NCI-H1930 (cell line): ENCODE measurements at regions not wholly inside any gene's neighbourhood (a gene's known extent, or its start where the extent isn't known, plus 50 kb on each side); places are given as distances from the start of the nearest gene placed in this dataset.
"Not testable (repeated sequence)": the region's sequence is repeated elsewhere in the genome, so short reads cannot be mapped to it uniquely, and the experiment has no call there.

ENCODE experiments used
- DNase-seq, 2 experiments: peaks; one replicate each; lab custom pipeline; 2025; lab: John Stamatoyannopoulos, UW

GRCh38 chr10:33602278-33602677, 267.8 kb upstream of the NRP1 start:
- no peak for DNase-seq

DNA sequence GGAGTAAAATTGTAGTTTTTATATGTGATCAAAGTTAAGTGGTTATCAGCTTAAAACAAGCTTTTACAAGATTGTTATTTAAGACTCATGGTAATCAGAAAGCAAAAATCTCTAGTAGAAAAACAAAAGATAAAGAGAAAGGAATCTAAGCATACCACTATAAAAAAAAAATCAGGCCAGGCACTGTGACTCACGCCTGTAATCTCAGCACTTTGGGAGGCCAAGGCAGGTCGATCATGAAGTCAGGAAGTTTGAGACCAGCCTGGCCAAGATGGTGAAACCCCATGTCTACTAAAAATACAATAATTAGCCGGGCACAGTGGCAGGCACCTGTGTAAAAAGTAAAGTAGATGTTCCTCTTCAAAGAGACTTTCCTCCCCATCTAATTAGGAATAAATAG, 265.9 kb upstream of the NRP1 start:
- DNase-seq = no peak

GRCh38 chr10:33596422-33596821, 262.0 kb upstream of the NRP1 start:
- no peak for DNase-seq

GRCh38 chr10:33594475-33594874, 260.0 kb upstream of the NRP1 start:
- DNase-seq = no peak

GRCh38 chr10:33588974-33589600, 254.6 kb upstream of the NRP1 start:
- DNase-seq = no peak

- DNase-seq = not testable (repeated sequence)
Measured at GRCh38 chr10:33584596-33584995, 250.1 kb upstream of the NRP1 start.

DNA sequence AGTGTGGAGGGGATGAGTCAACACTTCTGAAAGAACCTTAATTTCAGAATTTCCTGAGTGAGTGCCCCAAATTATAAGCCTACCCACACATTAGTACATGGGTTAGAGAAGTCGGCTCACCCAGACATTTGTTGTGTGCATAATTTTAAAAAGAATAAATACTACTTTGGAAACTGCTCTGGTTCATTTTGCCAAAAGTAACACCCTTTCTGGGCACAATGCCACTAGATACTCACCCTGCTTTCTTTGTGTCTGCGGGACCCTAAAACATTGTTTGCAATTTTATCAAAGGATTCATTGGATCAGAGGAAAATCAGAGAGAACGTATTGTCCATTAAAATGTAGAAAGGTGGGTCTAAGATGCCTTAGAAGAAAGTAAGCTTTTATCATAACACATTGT, 245.5 kb upstream of the NRP1 start:
- DNase-seq = no peak

DNA sequence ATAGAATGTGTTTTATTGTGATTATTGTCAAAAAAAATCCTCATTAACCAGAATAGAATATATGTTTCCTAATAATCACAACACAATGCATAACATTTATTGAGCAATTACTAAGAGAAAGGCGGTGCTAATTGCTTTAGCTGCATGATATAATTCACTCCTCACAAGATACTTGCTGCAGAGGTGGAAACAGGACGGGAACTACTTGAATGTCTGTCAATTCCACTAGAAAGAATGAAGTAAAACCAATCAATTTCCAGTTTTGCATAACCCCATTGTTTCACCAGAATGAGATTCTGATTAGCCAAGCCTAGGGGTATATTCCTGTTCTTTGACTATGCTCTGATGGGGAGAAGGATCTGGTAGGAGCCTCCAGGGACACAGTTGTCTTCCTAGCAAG, 239.1 kb upstream of the NRP1 start:
- DNase-seq = no peak

GRCh38 chr10:33571616-33572015, 237.1 kb upstream of the NRP1 start:
- no peak for DNase-seq

GRCh38 chr10:33570495-33570894, 236.0 kb upstream of the NRP1 start:
- DNase-seq = no peak

DNA sequence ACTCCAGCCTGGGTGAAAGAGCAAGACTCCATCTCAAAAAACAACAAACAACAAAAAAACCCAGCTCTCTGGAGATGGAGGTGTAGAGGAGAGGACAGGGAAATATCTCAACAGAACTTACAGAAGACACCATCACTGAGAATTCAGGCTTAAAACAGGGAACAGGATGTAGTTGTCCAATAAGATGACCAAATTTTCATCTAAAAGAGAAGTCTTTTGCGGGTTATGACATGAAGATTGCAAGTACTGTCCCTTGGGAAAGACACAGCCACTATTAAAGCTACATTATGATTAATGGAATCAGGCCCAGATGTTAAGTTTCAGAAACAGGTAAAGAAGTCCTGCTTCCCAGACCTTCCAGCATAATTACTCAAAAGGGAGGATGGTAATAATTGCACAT, 235.2 kb upstream of the NRP1 start:
- DNase-seq = no peak

DNA sequence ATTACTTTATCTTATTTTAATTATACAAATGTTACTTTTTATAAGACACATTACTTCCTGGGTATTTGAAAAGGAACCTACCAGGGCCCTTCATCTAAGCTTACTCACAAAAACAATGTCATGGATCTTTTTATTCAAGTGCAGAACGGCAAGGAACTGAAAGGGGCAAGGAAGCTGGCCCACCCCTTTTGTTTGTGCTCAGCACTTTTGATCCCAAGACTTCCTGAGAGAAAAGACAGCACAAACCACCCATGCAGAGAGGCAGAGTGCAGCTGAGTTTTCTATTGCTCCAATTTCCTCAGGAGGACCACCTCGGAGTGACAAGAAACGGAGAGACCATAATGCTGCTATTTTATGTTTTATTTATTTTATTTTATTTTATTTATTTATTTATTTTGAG, 232.0 kb upstream of the NRP1 start:
- DNase-seq = no peak

- DNase-seq = no peak
Measured at GRCh38 chr10:33566001-33566400, 231.5 kb upstream of the NRP1 start.

DNA sequence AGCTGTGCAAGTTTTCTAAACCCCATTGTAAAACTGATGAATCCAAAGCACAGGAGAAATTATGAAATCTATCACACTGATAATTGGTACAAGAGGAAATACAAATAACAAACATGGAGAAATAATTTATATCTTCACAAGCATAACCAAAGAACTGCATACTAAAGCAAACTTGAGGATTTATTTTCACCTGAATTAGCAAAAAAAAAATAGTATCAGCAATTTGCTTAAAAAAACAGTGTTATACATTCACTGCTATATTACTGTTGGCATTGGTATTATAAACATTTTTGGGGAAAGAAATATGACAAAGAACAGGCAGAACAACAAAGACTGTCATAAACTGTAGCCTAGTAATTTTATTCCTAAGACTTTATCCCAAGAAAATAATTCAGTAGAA, 230.8 kb upstream of the NRP1 start:
- no peak for DNase-seq

- no peak for DNase-seq
Measured at GRCh38 chr10:33559105-33559504, 224.6 kb upstream of the NRP1 start.

- DNase-seq = no peak
Measured at GRCh38 chr10:33557313-33557712, 222.8 kb upstream of the NRP1 start.

- DNase-seq = no peak
Measured at GRCh38 chr10:33556620-33557019, 222.2 kb upstream of the NRP1 start.

DNA sequence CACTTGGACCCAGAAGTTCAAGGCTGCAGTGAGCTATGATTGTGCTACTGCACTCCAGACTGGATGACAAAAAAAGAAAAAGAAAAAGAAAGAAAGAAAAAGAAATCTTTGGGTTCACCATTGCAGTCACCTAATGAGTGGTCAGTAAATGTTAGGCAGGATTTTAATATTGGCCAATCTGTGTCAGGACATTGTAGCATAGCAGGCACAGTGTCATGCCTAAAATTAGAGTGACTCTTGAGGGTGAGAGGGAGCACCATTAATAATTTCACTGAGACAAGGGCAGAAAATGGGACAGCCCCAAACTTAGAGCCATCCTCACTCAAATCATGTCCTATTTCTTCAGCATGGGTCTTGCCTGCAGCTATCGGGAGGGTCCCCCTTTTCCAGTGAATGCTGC, 221.6 kb upstream of the NRP1 start:
- DNase-seq = no peak

- DNase-seq = no peak
Measured at GRCh38 chr10:33553748-33554571, 219.5 kb upstream of the NRP1 start.

GRCh38 chr10:33552290-33552689, 217.8 kb upstream of the NRP1 start:
- no peak for DNase-seq

DNA sequence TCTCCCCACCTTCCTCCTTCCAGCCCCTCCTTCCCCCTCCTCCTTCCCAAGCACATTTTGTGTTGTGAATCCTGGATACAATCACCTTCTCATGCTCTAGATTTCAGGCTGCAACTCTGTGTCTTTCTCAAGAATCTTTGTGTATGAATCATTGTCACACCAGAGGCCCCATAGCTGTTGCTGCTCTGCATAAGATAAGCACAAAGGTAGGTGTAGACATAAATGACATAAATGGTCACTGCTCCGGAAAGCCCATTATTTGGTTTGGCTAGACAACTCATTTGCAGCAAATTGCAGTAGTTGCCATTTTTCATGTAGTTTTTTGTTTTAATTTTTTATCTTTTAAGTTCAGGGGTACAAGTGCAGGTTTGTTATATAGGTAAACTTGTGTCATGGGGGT, 216.3 kb upstream of the NRP1 start:
- DNase-seq = no peak

GRCh38 chr10:33547976-33548375, 213.5 kb upstream of the NRP1 start:
- no peak for DNase-seq

DNA sequence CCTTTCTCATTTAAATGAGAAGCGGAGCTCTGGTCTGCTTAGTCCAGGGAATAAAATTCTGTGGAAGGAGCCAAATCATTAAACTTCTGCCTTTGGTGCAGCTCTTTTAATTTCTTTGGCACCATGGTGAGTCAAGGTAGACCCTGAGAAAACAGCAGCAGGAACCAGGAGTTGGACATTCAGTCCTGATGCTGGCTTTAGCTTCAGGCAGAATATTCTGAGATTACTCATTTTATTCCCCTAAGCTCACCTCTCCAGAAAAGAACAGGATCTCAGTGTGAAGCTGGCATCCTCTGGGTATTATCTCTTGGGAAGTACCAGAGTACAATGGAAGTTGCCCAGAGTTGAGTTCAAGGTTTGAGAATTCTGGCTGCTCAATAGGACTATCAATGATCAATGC, 211.6 kb upstream of the NRP1 start:
- no peak for DNase-seq
